NCI-H1105 treated with DMSO at 0.1 percent for 48 hours (cell line): ENCODE measurements at regions not wholly inside any gene's neighbourhood (a gene's known extent, or its start where the extent isn't known, plus 50 kb on each side); places are given as distances from the start of the nearest gene placed in this dataset.
"Not testable (repeated sequence)": the region's sequence is repeated elsewhere in the genome, so short reads cannot be mapped to it uniquely, and the experiment has no call there.

Source experiments
- DNase-seq: peaks from one replicate; lab custom pipeline; 2025; lab: John Stamatoyannopoulos, UW

- peak; percentile 84 for DNase-seq
Measured at GRCh38 chr13:61358599-61358998, 57.0 kb downstream of the PCDH20 start.

- no peak for DNase-seq
Measured at GRCh38 chr13:61350341-61350740, 65.3 kb downstream of the PCDH20 start.

DNA sequence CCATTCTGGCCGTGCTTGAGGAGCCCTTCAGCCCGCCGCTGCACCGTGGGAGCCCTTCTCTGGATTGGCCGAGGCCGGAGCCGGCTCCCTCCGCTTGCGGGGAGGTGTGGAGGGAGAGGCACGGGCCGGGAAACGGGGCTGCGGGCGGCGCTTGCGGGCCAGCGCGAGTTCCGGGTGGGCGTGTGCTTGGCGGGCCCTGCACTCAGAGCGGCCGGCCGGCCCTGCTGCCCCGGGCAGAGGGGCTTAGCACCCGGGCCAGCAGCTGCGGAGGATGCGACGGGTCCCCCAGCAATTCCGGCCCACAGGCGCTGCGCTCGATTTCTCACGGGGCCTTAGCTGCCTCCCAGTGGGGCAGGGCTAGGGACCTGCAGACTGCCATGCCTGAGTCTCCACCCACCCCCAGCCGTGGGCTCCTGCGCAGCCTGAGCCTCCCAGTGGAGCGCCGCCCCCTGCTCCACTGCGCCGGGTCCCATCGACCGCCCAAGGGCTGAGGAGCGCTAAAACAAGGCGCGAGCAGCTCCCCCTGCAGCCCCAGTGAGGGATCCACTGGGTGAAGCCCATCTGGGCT is 76.5 kb downstream of the PCDH20 start:
- DNase-seq = no peak

DNA sequence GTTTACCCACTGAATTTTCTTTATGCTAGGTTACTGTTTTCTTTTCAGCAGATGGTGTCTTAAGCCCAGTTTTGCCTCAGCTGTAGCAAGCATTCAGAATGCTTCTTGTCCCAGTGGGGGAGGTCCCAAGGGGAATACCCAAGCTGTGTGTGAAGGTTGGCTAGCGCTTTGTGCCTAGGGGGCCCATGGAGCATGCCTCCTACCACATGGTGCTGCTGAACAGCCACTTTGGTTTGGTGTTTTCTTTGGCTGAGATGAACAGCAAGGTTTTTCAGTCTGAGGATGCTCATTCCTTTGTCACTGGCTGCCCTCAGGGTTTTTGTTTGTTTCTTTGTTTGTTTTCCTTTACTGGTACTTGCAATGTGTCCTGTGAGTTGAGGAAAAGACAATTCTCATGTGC is 99.0 kb downstream of the PCDH20 start:
- no peak for DNase-seq

DNA sequence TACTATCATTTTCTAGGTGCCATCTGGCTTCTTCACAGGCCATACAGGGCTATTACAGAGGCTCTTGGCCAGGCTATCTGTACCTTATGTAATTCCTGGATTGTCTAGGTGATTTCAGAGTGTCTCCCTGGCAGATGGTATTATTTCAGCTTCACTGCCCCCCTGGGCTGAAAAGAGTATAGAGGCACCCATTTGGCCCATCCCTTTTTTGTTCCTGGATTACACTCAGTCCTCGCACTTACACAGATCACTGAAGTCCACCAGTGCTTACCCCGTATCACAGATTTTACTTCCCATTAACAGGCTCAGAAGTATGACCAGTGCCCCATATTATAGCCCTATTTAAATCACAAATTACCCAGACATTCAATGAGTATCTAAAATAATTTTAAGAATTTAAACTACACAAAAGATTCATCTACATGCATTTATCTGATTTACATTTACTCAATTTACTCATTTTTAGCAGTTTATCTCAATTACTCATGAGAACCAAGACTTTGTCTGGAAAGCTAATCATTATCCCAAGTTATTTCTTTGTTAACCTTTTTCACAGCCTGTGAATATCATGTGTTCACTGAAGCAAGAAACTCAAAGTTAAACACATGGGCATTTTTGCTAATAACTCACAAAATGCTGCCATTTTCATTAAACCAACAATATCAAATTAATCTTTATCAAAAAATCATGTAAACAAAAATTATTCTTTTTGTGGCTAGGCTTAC is 121.0 kb downstream of the PCDH20 start:
- no peak for DNase-seq

DNA sequence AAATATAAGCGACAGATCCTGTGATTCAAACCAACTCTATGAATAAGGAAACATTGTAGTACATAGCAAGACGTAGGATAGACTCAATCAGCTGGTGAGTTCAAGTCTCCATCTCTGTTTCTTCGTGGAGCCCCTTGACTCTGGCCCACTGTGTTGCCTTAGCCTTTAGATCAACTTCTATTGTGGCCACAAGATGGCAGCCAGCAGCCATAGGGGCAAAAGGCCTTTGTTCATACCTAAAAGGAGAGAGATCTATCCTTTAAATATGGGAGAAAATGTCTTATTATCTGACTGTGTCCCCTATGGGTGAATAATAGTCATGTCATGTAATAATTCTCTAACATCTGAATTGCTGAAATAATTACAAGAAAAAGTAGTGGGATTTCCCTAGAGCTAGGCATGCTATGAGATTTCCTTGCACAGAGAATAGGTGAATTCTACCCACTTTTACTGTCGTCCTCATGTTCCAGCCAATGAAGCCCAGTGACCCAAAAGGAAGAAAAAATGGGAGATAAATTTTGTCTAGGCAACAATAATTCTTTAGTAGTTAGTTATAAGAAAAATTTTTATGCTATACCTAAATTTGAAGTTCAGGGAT is 129.4 kb downstream of the PCDH20 start:
- peak; percentile 70 for DNase-seq

- no peak for DNase-seq
Measured at GRCh38 chr13:61277586-61278276, 137.9 kb downstream of the PCDH20 start.

DNA sequence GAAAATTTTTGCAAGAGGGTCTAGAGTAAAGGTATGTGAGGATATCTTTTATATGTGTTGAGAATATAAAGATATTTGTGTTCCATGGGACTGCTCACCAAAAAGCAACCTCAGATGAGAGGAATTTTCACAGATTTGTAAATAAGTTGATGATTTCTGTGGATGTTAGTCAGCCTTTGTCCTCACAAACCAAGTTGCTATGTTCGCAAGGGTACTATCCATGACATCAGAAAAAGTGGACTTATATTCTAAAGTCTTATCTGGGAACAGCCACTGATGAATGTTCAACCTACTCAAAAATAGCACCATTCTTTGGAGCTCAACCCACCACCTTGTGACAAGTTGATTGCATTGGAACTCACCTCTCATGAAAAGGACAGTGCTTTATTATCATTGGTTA is 138.6 kb downstream of the PCDH20 start:
- DNase-seq = no peak

- no peak for DNase-seq
Measured at GRCh38 chr13:61276401-61276800, 139.2 kb downstream of the PCDH20 start.

GRCh38 chr13:61275736-61276135 is 139.9 kb downstream of the PCDH20 start:
- no peak for DNase-seq

DNA sequence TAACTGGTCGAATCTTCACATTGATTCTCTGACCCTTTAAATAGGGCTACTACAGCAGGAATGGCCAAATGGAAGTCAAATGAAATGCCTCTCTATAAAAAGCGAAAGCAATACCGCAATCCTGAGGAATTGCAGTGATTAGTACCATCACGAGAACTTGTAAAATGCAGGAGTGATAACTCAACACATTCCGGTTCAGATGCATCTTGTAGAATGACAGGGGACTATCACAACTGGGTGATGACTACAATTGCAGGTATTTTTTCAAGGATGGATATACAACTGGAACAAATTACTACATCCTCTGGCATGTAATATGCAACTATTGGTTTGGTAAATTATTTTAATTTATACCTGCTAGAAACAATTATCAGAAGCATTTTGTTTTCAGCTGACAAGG is 140.4 kb downstream of the PCDH20 start:
- no peak for DNase-seq

- not testable (repeated sequence) for DNase-seq
Measured at GRCh38 chr13:61266896-61267295, 148.8 kb downstream of the PCDH20 start.

GRCh38 chr13:61261746-61262472 is 153.7 kb downstream of the PCDH20 start:
- DNase-seq = no peak

DNA sequence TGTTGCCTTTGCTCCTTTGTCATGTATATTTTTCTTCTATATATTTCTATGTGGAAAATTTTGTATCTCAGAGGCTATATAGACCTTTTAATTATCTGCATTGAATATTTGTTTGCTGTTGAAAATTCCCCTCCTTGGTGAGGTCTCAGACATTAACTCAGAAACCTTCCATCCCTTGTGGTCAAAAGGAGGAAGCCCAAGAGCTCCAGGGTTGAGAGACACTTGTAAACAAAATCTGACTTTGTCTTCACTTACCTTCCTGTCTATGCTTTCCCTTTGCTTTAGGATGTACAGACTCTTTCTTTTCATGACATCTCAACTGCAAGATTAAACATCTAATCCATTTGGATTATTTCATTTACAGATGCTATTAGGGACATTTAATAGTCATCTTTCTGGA is 157.5 kb downstream of the PCDH20 start:
- no peak for DNase-seq

GRCh38 chr13:61255040-61255796 is 160.4 kb downstream of the PCDH20 start:
- peak; percentile 20 for DNase-seq

- DNase-seq = no peak
Measured at GRCh38 chr13:61253105-61253877, 162.4 kb downstream of the PCDH20 start.

GRCh38 chr13:61252213-61252612 is 163.4 kb downstream of the PCDH20 start:
- no peak for DNase-seq

DNA sequence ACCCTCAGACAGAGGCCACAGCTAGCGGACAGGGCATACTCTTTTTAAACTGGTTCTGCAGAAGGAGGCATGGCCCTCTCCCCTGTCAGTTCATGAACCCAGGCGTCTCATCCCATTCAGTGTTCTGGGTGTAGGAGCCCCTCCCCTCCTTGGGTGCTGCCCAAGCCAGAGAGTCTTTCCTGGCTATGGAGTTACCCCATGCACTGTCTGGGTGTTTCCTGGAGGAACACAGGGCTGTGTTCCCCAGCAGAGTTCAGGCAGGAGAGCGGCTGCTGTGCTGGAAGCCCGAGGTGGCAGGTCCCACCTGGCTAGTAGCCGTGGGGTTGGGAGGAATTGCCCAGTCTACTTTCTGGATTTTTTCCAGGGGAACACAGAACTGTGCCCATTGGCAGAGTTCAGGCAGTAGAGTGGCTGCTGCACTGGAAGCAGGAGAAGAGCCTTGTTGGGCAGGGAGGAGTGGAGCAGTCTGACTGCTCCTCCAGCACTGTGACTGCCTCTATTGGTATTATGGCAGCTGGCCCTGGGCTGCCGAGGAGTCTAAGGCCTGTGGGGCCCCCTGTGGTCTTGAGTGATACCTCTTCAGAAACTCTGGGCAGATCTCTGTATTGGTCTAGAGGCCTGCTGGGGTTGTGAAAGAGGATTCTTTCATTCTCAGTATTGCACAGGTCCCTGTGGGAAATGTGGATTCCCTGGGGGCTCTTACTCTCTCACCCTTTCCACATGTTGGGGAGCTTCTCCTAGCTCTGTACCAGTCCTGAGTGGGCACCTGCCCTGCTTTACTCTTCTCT is 168.3 kb downstream of the PCDH20 start:
- no peak for DNase-seq

- DNase-seq = no peak
Measured at GRCh38 chr13:61246351-61246750, 169.3 kb downstream of the PCDH20 start.

- no peak for DNase-seq
Measured at GRCh38 chr13:61215601-61216000, 200.0 kb downstream of the PCDH20 start.
